Suprapubic skin (tissue), 4 donors: ENCODE measurements at regions not wholly inside any gene's neighbourhood (a gene's known extent, or its start where the extent isn't known, plus 50 kb on each side); places are given as distances from the start of the nearest gene placed in this dataset.
"Not testable (repeated sequence)": the region's sequence is repeated elsewhere in the genome, so short reads cannot be mapped to it uniquely, and the experiment has no call there.

Experiments used
- DNase-seq, 2 donors: peaks; one replicate each; pipeline ENCODE4 v3.0.0-alpha.2; 2019; ENCODE audit warnings: low spot score in 2 of 2
- H3K27ac ChIP-seq: fragments of 200-600 bp; sonication (generic); one replicate; pipeline ENCODE4 v1.5.1; 2019
- H3K27me3 ChIP-seq: fragments of 200-600 bp; sonication (generic); one replicate; pipeline ENCODE4 v1.5.1; 2019
- H3K36me3 ChIP-seq: fragments of 200-600 bp; sonication (generic); one replicate; pipeline ENCODE4 v1.5.1; 2019
- H3K4me1 ChIP-seq: fragments of 200-600 bp; sonication (generic); one replicate; pipeline ENCODE4 v1.5.1; 2019
- H3K4me3 ChIP-seq: fragments of 200-600 bp; sonication (generic); one replicate; pipeline ENCODE4 v1.5.1; 2019; ENCODE audit warnings: mild to moderate bottlenecking
- H3K9me3 ChIP-seq: fragments of 200-600 bp; sonication (generic); one replicate; pipeline ENCODE4 v1.5.1; 2019
- EP300 ChIP-seq: sonication (generic); formaldehyde crosslinking; IDR thresholded peaks from one replicate; pipeline ENCODE4 v1.6.1; 2017; ENCODE audit warnings: antibody characterized with exemption
- POLR2A ChIP-seq, 2 donors: fragments of 450-650 bp; IDR thresholded peaks; one replicate each; pipeline ENCODE4 v1.6.1; 2017; ENCODE audit warnings: antibody characterized with exemption in 2 of 2, mild to moderate bottlenecking in 2 of 2, moderate library complexity in 2 of 2
- POLR2AphosphoS5 ChIP-seq, 3 donors: sonication (generic); formaldehyde crosslinking; IDR thresholded peaks; one replicate each; pipeline ENCODE4 v1.6.1; 2017; ENCODE audit warnings: antibody characterized with exemption in 3 of 3
- WGBS: methylation state at CpG from one replicate; pipeline ENCODE4 v1.1.5; 2018; 5-methylcytosine and 5-hydroxymethylcytosine counted together
- TF ChIP-seq, protein P1 (sequence below), 2 donors: fragments of 200-600 bp in 1 of 2; fragments of 450-650 bp in 1 of 2; sonication (generic) in 1 of 2; IDR thresholded peaks; one replicate each; pipeline ENCODE4 v1.5.1; 2016 to 2019; ENCODE audit warnings: antibody characterized with exemption in 2 of 2, mild to moderate bottlenecking in 1 of 2, moderate library complexity in 1 of 2

GRCh38 chr7:106451171-106451570 is 166.4 kb upstream of the NAMPT start:
- Histone ChIP-seq H3K4me3 (no peak overlapping the region), H3K9me3 (no peaks in the 10 kb centered on the region), H3K36me3 (no peaks in the 10 kb centered on the region), H3K4me1 (peaks cover 5% of the 10 kb centered on the region), H3K27ac (no peak overlapping the region), H3K27me3 (no peaks in the 10 kb centered on the region)
- DNase-seq: no peak
- no peak for TF ChIP-seq POLR2AphosphoS5 (IDR thresholded peaks at IDR 0.05)
- TF ChIP-seq EP300: no peak
- TF ChIP-seq POLR2A (IDR thresholded peaks at IDR 0.05): no peak
- TF ChIP-seq, protein P1, sequence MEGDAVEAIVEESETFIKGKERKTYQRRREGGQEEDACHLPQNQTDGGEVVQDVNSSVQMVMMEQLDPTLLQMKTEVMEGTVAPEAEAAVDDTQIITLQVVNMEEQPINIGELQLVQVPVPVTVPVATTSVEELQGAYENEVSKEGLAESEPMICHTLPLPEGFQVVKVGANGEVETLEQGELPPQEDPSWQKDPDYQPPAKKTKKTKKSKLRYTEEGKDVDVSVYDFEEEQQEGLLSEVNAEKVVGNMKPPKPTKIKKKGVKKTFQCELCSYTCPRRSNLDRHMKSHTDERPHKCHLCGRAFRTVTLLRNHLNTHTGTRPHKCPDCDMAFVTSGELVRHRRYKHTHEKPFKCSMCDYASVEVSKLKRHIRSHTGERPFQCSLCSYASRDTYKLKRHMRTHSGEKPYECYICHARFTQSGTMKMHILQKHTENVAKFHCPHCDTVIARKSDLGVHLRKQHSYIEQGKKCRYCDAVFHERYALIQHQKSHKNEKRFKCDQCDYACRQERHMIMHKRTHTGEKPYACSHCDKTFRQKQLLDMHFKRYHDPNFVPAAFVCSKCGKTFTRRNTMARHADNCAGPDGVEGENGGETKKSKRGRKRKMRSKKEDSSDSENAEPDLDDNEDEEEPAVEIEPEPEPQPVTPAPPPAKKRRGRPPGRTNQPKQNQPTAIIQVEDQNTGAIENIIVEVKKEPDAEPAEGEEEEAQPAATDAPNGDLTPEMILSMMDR (IDR thresholded peaks at IDR 0.05): no peak
- WGBS: 96% methylated on average over 4 of the region's 4 CpGs

DNA sequence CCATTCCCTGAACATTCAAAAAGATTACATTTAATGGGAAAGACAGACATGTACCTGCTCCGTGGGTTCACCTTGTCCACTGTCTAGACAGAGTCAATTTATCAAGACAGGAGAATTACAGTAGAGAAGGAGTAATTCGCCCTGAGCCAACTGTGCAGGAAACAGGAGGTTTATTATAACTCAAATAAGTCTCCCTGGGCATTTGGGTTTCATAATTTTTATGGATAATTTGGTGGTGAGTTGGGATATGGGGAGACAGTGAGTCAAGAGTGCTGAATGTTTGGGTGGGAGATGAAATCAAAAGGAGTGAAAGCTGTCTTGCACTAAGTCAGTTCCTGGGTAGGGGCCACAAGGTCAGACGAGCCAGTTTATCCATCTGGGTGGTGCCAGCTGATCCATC is 165.9 kb upstream of the NAMPT start:
- Histone ChIP-seq H3K27me3 (no peaks in the 10 kb centered on the region), H3K9me3 (no peaks in the 10 kb centered on the region), H3K27ac (no peak overlapping the region), H3K36me3 (no peaks in the 10 kb centered on the region), H3K4me3 (no peak overlapping the region), H3K4me1 (peaks cover 5% of the 10 kb centered on the region)
- no peak for DNase-seq
- TF ChIP-seq EP300: no peak
- no peak for TF ChIP-seq POLR2A (IDR thresholded peaks at IDR 0.05)
- no peak for TF ChIP-seq POLR2AphosphoS5 (IDR thresholded peaks at IDR 0.05)
- TF ChIP-seq, protein P1 (IDR thresholded peaks at IDR 0.05): no peak
- WGBS: 87% methylated on average over 3 of the region's 3 CpGs

GRCh38 chr7:106448992-106449859 is 164.4 kb upstream of the NAMPT start:
- Histone ChIP-seq H3K27ac (no peak overlapping the region), H3K9me3 (no peaks in the 10 kb centered on the region), H3K27me3 (no peaks in the 10 kb centered on the region), H3K4me1 (peaks cover 5% of the 10 kb centered on the region), H3K36me3 (no peaks in the 10 kb centered on the region), H3K4me3 (no peak overlapping the region)
- TF ChIP-seq, protein P1 (IDR thresholded peaks at IDR 0.05): no peak
- TF ChIP-seq EP300: no peak
- TF ChIP-seq POLR2AphosphoS5 (IDR thresholded peaks at IDR 0.05): no peak
- TF ChIP-seq POLR2A (IDR thresholded peaks at IDR 0.05): no peak
- WGBS: 64% methylated on average over 7 of the region's 7 CpGs
- no peak for DNase-seq

GRCh38 chr7:106448346-106448991 is 163.7 kb upstream of the NAMPT start:
- no peak for DNase-seq
- H3K4me1 ChIP-seq: peaks cover 5% of the 10 kb centered on the region
- no peaks in the 10 kb centered on the region for H3K27me3 ChIP-seq
- no peaks in the 10 kb centered on the region for H3K9me3 ChIP-seq
- no peaks in the 10 kb centered on the region for H3K36me3 ChIP-seq
- 89% methylated on average over 1 of the region's 1 CpG for WGBS
- H3K4me3 ChIP-seq: no peak overlapping the region
- no peak overlapping the region for H3K27ac ChIP-seq
- TF ChIP-seq EP300 (no peak), POLR2A (IDR thresholded peaks at IDR 0.05) (no peak), POLR2AphosphoS5 (IDR thresholded peaks at IDR 0.05) (no peak)
- TF ChIP-seq, protein P1 (IDR thresholded peaks at IDR 0.05): no peak

DNA sequence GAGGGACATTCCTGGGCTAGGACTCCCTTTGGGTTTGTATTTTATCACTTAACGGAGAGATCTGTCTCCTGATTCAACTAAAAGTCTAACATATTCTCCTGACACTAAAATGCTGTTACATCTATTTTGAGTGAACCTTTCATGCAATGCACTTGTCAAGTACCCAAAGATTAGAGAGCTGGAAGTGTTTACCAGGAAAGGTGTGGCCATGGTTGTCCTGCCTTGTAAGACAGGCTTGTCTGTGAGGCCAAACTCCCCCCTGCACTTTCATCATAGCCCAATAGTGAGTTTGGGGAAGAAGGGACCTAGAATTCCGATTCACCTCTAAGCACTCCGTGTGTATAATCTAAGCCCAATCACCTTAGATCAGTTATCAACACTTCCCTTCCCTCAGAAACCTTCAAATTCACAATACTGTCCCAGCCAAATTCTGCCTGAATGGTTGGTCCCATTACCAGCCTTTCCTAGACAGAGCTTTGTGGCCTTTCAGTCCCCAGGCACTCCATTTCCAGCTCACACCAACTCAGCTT is 162.6 kb upstream of the NAMPT start:
- Histone ChIP-seq H3K4me3 (no peak overlapping the region), H3K9me3 (no peaks in the 10 kb centered on the region), H3K4me1 (peaks cover 5% of the 10 kb centered on the region), H3K27me3 (no peaks in the 10 kb centered on the region), H3K27ac (no peak overlapping the region), H3K36me3 (no peaks in the 10 kb centered on the region)
- WGBS: 94% methylated on average over 3 of the region's 3 CpGs
- no peak for TF ChIP-seq EP300
- TF ChIP-seq POLR2A (IDR thresholded peaks at IDR 0.05): no peak
- TF ChIP-seq POLR2AphosphoS5 (IDR thresholded peaks at IDR 0.05): no peak
- TF ChIP-seq, protein P1 (IDR thresholded peaks at IDR 0.05): no peak
- DNase-seq: no peak

DNA sequence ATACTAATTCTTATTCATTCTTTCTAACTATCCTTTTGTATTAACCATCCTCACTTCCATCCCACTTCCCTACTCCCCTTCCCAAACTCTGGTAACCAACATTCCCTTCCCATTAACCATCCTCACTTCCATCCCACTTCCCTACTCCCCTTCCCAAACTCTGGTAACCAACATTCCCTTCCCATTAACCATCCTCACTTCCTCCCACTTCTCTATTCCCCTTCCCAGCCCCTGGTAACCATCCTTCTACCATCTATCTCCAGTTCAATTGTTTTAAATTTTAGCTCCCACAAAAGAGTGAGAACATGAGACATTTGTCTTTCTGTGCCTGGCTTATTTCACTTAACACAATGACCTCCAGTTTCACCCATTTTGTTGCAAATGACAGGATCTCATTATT is 160.6 kb upstream of the NAMPT start:
- DNase-seq, H3K9me3 ChIP-seq, H3K36me3 ChIP-seq, H3K27me3 ChIP-seq, H3K4me3 ChIP-seq, H3K27ac ChIP-seq, H3K4me1 ChIP-seq: not testable (repeated sequence)
